Activated CD8-positive, alpha-beta memory T cell treated with anti-CD3 and anti-CD28 coated beads for 1 hour (primary cell): ENCODE measurements at regions not wholly inside any gene's neighbourhood (a gene's known extent, or its start where the extent isn't known, plus 50 kb on each side); places are given as distances from the start of the nearest gene placed in this dataset.

Experiments
- DNase-seq, 2 donors: peaks; one replicate each; pipeline ENCODE4 v3.0.0-alpha.2; 2020; ENCODE audit warnings: low read depth in 1 of 2; ENCODE audit errors: extremely low read depth in 1 of 2

DNA sequence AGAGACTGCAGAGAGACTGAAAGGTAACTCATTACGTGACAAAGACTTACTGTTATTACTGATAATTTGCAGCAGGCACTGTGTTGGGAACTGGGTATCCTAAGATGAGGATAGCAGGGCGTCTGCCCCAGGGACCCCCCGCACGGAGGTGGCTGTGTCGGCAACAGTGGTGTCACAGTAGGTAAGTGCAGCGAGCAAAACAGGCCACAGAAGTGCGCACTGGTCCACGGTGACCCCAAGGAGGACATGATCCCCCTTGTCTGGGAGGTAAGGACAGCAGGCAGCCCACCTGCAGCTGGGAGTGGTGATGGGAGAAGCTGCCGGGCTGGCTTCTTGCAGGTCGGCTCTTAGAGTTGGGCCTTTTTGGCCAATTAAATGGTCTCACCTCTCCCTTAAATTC, 82.9 kb downstream of the FAM43A start:
- DNase-seq = no peak

- DNase-seq = peak; percentile 76 to 84
Observed at GRCh38 chr3:194769020-194769643, 83.4 kb downstream of the FAM43A start.

DNA sequence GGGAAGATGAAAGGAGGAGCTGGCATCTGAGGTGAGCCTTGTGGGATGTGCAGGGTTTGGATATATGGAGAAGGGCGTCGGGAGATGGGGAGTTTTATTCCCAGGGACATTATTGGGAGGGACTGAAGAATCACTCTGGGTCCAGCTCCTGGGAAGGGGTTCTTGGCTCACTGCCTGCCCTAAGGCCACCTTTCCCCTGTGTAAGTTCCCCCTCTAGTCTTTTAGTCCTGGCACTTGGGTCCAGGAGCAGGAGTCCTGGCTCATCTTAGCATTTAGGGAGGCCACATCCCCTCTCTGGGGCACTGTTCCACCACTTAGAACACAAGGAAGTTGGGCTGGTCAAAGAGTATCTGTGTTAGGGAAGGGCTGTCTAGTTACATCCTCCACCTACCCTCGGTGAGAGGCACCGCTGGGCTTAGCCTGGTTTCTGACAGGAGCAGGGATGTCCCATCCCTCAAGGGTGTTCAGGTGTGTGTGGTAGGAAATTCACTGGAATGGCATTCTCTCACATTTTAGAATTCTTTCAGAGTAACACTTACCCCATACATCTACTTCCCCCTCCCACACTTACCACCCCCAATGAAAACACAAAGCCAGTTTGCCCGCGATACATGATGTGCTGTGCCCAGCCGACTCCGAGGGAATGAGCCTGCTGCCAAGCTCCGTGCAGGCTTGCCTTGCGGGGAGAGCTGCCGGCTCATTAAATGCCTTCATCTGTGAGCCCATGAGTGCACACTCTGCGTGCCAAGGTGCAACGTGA, 86.7 kb downstream of the FAM43A start:
- no peak for DNase-seq

DNA sequence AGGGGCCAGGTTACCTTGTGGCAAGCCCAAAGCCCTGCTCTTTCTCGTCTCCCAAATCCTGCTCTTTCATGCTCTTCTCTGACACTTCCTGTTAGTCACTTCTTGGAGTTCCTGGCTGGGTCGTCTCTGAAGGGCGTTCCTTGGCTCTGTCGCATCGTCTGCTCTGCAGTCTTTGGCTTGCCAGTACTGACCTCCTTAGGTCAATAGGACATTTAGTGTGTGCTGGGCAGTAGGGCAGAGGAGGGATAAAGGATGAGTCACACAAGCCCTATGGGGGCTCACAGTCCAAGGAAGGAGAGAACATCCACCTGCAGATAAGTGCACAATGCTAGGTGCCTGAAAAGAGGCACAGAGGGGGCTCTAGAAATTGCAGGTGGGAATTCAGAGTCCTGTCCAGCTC, 87.5 kb downstream of the FAM43A start:
- no peak for DNase-seq

DNA sequence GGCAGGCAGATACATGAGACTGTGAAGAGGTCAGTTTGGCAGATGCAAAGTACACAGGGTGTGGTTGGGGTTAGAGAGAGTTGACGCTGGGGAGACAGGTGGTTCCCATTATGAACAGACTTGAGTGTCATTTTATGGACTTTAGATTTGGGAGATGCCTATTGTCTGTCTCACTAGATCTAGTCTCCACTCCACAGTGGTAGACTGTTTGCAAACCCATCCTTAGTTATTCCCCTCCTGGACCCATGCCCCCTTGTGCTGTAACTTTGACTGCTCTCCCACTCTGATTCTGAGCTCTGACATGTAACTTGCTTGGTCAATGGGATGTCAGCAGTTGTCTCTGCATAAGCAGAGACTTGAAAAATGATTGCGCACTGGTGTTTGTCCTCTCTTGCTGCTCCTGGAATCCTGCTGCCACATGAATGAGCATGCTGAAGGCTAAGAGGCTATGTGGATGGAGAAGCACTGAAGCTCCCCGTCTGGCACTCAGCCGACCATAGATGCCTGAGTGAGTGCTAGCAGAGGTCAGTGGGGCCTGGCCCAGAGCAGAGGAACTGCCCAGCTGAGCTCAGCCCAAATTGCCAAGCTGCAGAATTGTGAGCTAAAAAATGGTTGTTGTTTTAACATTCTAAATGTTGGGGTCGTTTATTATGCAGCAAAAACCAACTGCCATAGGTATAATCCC, 88.2 kb downstream of the FAM43A start:
- DNase-seq = no peak

- DNase-seq = no peak
Observed at GRCh38 chr3:194775266-194775665, 89.6 kb downstream of the FAM43A start.

- no peak for DNase-seq
Observed at GRCh38 chr3:194775731-194776130, 90.0 kb downstream of the FAM43A start.

DNA sequence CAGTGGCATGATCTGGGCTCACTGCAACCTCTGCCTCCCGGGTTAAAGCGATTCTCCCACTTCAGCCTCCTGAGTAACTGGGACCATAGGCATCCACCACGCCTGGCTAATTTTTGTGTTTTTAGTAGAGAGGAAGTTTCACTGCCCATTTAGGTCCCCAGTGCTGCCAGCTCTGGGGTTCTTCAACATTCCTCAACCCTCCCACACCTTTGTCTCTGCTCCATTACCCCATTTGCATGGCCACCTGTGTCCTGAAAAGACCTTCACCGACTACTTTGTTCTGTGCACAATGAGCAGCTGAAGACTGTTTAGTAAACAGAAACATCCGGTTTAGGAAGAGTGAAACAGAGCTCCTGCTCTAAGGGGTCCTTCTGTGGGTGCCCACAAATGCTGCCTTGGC, 92.0 kb downstream of the FAM43A start:
- no peak for DNase-seq

- no peak for DNase-seq
Observed at GRCh38 chr3:194779729-194780224, 94.1 kb downstream of the FAM43A start.

GRCh38 chr3:194780706-194781105, 95.0 kb downstream of the FAM43A start:
- DNase-seq = no peak

- DNase-seq = no peak
Observed at GRCh38 chr3:194781617-194782016, 95.9 kb downstream of the FAM43A start.

DNA sequence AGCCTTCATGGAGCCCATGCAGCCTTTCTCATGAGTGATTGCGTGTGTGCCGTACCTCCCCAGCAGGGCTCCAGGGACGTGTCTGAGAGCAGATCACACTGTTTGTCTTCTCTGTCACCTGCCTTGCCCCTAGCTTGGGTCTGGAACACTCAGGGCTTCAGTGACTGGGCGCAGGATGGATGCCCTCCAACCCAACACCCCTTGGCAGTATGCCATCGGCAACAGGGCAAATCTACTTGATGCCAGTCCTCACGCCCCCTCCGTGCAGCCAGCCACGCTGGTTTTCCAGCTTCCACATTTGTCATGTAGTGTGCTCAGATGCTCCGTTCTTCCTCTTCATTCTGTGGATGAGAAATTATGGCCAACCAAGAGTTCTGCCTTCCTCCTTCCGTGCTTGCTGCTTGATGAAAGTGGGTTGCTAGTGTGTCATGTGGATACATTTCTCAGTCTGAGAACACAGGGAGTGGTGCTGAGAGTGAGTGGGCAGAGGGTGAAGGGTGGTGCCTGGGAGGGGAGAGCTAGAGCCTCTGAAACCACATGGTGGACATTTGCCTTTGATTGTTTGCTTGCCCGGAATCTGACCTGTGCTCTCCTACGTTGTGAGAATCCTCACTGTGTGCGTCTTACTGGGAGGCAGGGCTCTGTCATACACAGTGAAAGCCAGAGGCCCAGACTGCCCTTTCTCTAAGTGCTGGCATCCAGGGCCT, 97.2 kb downstream of the FAM43A start:
- DNase-seq = no peak

GRCh38 chr3:194784361-194784760, 98.7 kb downstream of the FAM43A start:
- no peak for DNase-seq

DNA sequence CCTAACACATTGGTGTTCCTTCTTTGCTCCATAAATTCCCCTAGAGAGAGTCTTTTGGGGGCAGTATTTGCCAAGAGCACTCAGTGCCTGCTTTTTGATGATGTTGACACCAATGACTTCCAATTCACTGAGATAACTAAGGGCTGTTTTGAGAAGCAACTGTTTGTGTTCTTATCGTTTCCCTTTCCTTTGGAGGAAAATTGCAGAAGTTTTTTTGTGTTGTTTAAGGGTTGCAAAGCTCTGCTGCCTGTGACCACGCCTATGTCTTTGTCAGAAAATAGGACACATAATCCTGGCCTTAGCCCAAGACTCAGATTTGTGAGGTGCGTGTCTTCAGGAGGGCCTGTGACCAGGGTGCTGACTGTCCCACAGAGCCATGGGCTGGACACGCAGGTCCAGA, 99.6 kb downstream of the FAM43A start:
- no peak for DNase-seq

DNA sequence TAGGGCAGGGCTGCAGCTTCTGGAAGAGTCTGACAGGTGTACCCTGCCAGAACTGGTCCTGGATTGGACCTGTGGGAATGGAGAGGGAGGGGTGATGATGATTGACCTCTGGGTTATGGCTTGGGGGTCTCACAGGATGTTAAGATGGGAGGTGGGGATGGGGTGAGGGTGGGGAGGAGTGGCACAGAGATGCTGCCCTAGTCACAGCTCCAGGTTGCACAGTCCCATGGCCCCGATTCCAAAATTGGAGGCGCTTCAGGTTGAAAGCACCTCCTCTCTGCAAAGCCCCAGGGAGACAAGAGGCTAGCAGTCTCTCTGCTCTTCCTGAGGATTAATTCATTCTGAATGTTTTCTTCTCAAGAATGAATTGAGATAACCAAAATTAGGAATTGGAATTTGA, 101.4 kb downstream of the FAM43A start:
- DNase-seq = no peak

GRCh38 chr3:194787650-194788049, 102.0 kb downstream of the FAM43A start:
- no peak for DNase-seq

- no peak for DNase-seq
Observed at GRCh38 chr3:194792368-194792767, 106.7 kb downstream of the FAM43A start.

DNA sequence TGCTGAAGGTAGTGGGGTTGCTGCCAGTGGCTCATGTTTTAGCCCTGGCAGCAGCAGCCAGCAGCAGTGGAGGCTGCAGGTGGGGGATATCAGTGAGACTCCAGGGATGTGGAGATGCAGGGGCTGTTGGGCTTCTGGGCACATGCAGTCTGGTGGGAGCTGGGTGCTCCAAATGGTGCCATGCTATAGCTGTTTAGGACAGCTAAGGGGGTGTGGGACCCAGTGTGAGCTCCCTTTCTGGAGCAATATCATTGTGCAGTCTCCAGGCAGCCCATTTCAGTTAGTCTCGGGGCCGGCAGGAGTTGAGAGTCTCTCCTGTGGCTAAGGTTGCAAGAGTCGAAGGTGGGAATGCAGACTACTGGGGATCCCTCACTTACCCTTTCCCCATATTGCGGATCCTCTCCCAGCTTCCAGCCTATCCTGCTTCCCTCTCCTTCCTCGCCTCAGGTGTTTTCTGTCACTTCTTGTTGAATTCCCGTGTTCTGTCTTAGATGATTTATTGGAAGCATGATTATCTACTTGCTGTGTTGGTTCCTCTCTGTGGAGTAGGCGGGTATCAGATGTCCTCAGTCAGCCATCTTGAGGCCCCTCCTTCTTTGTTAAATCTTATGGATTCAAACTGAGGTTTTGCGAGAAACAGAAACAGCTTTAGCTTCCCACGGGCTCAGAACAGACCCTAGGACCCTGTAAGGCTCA, 112.0 kb downstream of the FAM43A start:
- DNase-seq = no peak

DNA sequence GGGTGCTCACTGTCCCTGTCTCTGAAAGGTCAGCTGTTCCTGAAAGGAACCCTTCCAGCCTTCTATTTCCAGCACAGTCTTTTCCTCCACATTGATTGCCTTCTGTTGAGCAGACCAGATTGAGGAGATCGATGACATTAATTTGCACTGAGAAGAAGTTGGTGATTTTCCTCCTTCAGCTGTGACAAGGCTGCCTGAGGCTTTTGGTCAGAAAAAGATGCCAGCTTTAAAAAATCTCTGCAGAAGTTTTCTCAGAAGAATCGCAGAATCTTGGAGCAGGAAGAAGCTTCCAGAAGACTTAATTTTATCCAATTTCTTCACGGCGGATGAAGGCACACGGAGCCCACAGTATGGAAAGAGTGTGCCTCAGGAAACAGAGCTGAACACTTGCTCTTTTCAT, 112.8 kb downstream of the FAM43A start:
- no peak for DNase-seq

DNA sequence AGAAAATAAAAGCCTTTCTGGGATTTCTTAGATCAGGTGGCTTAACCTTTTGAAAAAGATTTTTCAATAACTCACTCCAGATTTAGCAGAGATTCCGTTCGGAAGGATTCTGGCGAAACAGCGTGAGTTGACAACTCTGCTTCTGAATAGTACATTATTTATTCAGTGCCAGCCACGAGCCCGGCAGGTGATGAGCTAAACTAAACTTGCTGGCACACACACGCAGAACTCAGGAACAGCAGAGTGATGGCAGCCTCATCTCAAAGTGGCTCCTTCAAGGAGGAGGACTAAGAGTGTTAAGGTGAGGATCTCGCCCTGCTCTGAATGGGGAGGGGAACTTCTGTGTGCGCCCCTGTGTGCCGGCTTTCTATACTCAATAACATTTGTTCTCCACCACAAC, 114.3 kb downstream of the FAM43A start:
- no peak for DNase-seq
